ENCODE measurements at regions not wholly inside any gene's neighbourhood (a gene's known extent, or its start where the extent isn't known, plus 50 kb on each side); places are given as distances from the start of the nearest gene placed in this dataset.
"Not testable (repeated sequence)": the region's sequence is repeated elsewhere in the genome, so short reads cannot be mapped to it uniquely, and the experiment has no call there.

GRCh38 chr4:100876546-100876945 is 358.7 kb upstream of the EMCN start:
- ATAC-seq (ENCODE audit: insufficient number of reproducible peaks, low FRiP score, low read depth), result no peak
- H3K4me1 ChIP-seq (ENCODE audit: control insufficient read depth in 1 of 2, low read depth in 2 of 2), result no peaks in the 10 kb centered on the region
- H3K27ac ChIP-seq, result no peak overlapping the region

GRCh38 chr4:100875296-100876068 is 357.7 kb upstream of the EMCN start:
- Histone ChIP-seq H3K9me3 (no peaks in the 10 kb centered on the region), H3K4me1 (ENCODE audit: control insufficient read depth in 1 of 2, low read depth in 2 of 2) (no peaks in the 10 kb centered on the region), H3K4me3 (no peak overlapping the region), H3K36me3 (no peaks in the 10 kb centered on the region), H3K27me3 (replicated peaks; ENCODE audit: insufficient read depth) (no peaks in the 10 kb centered on the region), H3K27ac (no peak overlapping the region)
- no peak for TF ChIP-seq CTCF (IDR thresholded peaks at IDR 0.05)
- no peak for ATAC-seq (ENCODE audit: insufficient number of reproducible peaks, low FRiP score, low read depth)
- no peak for DNase-seq (ENCODE audit: low spot score)

More at GRCh38 chr4:100876546-100876945, 358.7 kb upstream of the EMCN start:
- H3K4me3 ChIP-seq, result no peak overlapping the region
- no peak for TF ChIP-seq CTCF (IDR thresholded peaks at IDR 0.05)
- no peaks in the 10 kb centered on the region for H3K9me3 ChIP-seq
- no peaks in the 10 kb centered on the region for H3K36me3 ChIP-seq
- H3K27me3 ChIP-seq (replicated peaks; ENCODE audit: insufficient read depth), result no peaks in the 10 kb centered on the region
- no peak for DNase-seq (ENCODE audit: low spot score)

GRCh38 chr4:100872811-100873210 is 355.0 kb upstream of the EMCN start:
- Histone ChIP-seq H3K4me1 (ENCODE audit: control insufficient read depth in 1 of 2, low read depth in 2 of 2) (no peaks in the 10 kb centered on the region), H3K27me3 (replicated peaks; ENCODE audit: insufficient read depth) (no peaks in the 10 kb centered on the region), H3K4me3 (no peak overlapping the region), H3K9me3 (no peaks in the 10 kb centered on the region), H3K27ac (no peak overlapping the region), H3K36me3 (no peaks in the 10 kb centered on the region)
- TF ChIP-seq CTCF (IDR thresholded peaks at IDR 0.05), result no peak
- ATAC-seq (ENCODE audit: insufficient number of reproducible peaks, low FRiP score, low read depth), result no peak
- DNase-seq (ENCODE audit: low spot score), result no peak

GRCh38 chr4:100870940-100871772 is 353.3 kb upstream of the EMCN start:
- H3K4me3 ChIP-seq, result no peak overlapping the region
- H3K27me3 ChIP-seq (replicated peaks; ENCODE audit: insufficient read depth), result no peaks in the 10 kb centered on the region
- H3K36me3 ChIP-seq, result no peaks in the 10 kb centered on the region
- H3K27ac ChIP-seq, result no peak overlapping the region
- TF ChIP-seq CTCF (IDR thresholded peaks at IDR 0.05), result no peak
- DNase-seq (ENCODE audit: low spot score) (no peak), ATAC-seq (ENCODE audit: insufficient number of reproducible peaks, low FRiP score, low read depth) (no peak)
- H3K4me1 ChIP-seq (ENCODE audit: control insufficient read depth in 1 of 2, low read depth in 2 of 2), result no peaks in the 10 kb centered on the region
- H3K9me3 ChIP-seq, result no peaks in the 10 kb centered on the region

GRCh38 chr4:100869276-100869675 is 351.5 kb upstream of the EMCN start:
- no peak for TF ChIP-seq CTCF (IDR thresholded peaks at IDR 0.05)
- Histone ChIP-seq H3K9me3 (no peaks in the 10 kb centered on the region), H3K27ac (no peak overlapping the region), H3K4me3 (no peak overlapping the region), H3K36me3 (no peaks in the 10 kb centered on the region), H3K4me1 (ENCODE audit: control insufficient read depth in 1 of 2, low read depth in 2 of 2) (no peaks in the 10 kb centered on the region), H3K27me3 (replicated peaks; ENCODE audit: insufficient read depth) (no peaks in the 10 kb centered on the region)
- no peak for ATAC-seq (ENCODE audit: insufficient number of reproducible peaks, low FRiP score, low read depth)
- DNase-seq (ENCODE audit: low spot score), result no peak

GRCh38 chr4:100868281-100868680 is 350.5 kb upstream of the EMCN start:
- not testable (repeated sequence) for DNase-seq (ENCODE audit: low spot score); H3K27ac ChIP-seq; H3K9me3 ChIP-seq; H3K27me3 ChIP-seq (replicated peaks; ENCODE audit: insufficient read depth); H3K36me3 ChIP-seq; H3K4me3 ChIP-seq; H3K4me1 ChIP-seq (ENCODE audit: control insufficient read depth in 1 of 2, low read depth in 2 of 2); ATAC-seq (ENCODE audit: insufficient number of reproducible peaks, low FRiP score, low read depth)

Data from thoracic aorta (tissue), 2 donors.